Mucosa of descending colon (tissue), 3 donors: ENCODE measurements at regions not wholly inside any gene's neighbourhood (a gene's known extent, or its start where the extent isn't known, plus 50 kb on each side); places are given as distances from the start of the nearest gene placed in this dataset.

ENCODE experiments used
- ATAC-seq: fragments of 200-7000 bp; cut with Tn5 transposase; one replicate; pipeline ENCODE4 v1.9.1; 2020; ENCODE audit warnings: mild to moderate bottlenecking, moderate library complexity
- DNase-seq, 3 donors: peaks; one replicate each; pipeline ENCODE4 v3.0.0-alpha.2; 2020
- H3K36me3 ChIP-seq: fragments of 200-600 bp; one replicate; pipeline ENCODE4 v1.8.0; 2021; ENCODE audit warnings: low read depth, mild to moderate bottlenecking
- H3K4me1 ChIP-seq: fragments of 200-600 bp; one replicate; pipeline ENCODE4 v1.8.0; 2021; ENCODE audit warnings: low read depth, mild to moderate bottlenecking
- H3K4me3 ChIP-seq: fragments of 200-600 bp; one replicate; pipeline ENCODE4 v1.8.0; 2021; ENCODE audit warnings: mild to moderate bottlenecking
- H3K9me3 ChIP-seq: fragments of 200-600 bp; one replicate; pipeline ENCODE4 v1.8.0; 2021; ENCODE audit warnings: mild to moderate bottlenecking
- CTCF ChIP-seq: fragments of 200-600 bp; IDR thresholded peaks from one replicate; pipeline ENCODE4 v1.8.0; 2022; ENCODE audit warnings: antibody characterized with exemption, mild to moderate bottlenecking
- intact Hi-C, 2 donors: fragments of 100-400 bp; cut with DNase I in 1 of 2; cut with micrococcal nuclease in 1 of 2; formaldehyde crosslinking; loops; one replicate each; pipeline versions ENCODE4 v1.11.0 to v1.11.1; 2022; cut with DNase I, micrococcal nuclease
- donor health status: DM: no; HTN: no; CAD: no; lungs with moderate emphysema.
- donor health status: DM: no; HTN: no; CAD: no.
- donor health status: DM: no; HTN: yes; CAD: no.

DNA sequence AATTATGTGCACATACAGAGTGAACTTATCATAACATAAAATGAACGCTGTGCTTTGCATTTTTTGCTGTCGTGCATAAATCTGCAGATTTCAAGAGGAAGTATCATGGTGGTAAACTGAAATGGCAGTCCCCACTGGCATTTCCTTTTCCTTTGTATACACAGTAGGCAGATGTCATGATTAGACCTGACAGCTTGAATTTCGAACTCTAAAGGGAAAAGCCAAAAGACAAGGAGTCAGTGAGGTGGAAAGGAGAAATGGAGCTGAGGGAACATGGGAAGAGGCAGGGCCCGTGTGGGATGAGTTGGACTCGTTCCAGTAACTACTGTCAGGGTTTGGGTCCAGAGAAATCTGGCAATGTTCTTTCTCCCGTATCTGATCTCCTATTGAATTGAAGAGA, 454.1 kb upstream of the SGCG start:
- H3K4me1 ChIP-seq = no peaks in the 10 kb centered on the region
- ATAC-seq (no peak), DNase-seq (no peak)
- no peak for TF ChIP-seq CTCF
- intact Hi-C loops = no loop called here
- no peaks in the 10 kb centered on the region for H3K36me3 ChIP-seq
- H3K9me3 ChIP-seq = no peaks in the 10 kb centered on the region
- H3K4me3 ChIP-seq = no peak overlapping the region

DNA sequence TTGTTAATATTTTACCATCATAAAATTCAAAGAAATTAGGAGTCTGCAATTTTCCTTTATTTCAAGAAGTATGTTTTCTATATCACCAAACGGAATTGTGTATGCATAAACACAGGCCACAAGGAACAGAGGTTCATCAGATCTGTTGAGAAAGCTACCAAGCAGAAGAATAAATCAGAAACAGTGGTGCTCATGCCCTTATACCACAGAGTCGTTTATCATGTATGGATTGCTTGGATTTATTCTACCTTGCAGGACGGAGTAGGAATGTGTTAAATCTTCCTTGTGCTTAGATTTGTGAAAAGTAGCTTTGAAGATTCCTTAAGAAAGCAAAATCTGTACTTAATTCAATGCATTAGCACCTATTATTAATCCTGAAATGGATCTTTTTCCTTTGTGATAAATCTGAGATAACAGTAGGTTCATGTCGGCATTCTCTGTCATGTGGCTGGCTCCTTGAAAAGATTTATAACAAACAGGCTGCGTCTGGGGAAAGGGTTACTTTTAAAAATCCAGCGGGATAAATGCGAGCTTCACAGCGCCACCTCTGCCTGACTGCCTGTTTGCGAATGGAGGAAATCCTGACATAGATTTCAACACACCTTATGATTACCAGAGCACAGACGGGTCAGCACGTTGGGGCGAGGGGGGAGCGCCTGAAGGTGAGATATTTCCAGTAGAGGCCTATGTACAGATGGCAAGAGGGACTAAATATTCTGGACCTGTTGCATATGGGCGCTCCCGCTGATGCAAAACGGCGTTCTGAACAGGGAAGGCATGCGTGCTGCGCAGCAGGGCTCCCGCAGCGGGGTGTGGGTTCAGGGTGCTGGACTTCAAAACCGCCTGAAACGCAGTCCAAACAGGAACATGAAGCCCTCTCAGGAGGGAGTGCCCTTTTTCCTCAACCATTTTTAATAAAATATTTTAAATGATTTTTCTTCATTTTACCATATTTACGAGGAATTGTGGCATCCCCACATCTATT, 445.5 kb upstream of the SGCG start:
- Histone ChIP-seq H3K4me1 (no peaks in the 10 kb centered on the region), H3K9me3 (no peaks in the 10 kb centered on the region), H3K36me3 (no peaks in the 10 kb centered on the region), H3K4me3 (no peak overlapping the region)
- intact Hi-C loops = no loop called here
- ATAC-seq (no peak), DNase-seq (no peak)
- no peak for TF ChIP-seq CTCF

GRCh38 chr13:22736084-22736767, 444.6 kb upstream of the SGCG start:
- ATAC-seq (no peak), DNase-seq (no peak)
- Histone ChIP-seq H3K9me3 (no peaks in the 10 kb centered on the region), H3K4me3 (no peak overlapping the region), H3K36me3 (no peaks in the 10 kb centered on the region), H3K4me1 (no peaks in the 10 kb centered on the region)
- no peak for TF ChIP-seq CTCF
- intact Hi-C loops = no loop called here

DNA sequence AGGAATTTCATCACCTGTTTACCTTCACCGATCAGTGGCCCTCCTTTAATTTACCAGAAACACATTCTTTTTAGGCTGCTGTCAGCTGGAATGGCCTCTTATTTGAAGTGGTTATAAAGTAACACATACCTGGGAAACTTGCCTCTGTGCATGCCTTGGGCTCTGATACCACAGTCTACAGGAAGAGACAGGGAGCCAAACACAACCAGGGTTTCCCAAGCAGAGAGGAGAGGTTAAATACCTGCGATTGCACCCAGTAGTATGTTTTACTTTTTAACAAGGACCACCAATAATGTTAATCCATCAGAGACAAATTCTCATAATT, 444.0 kb upstream of the SGCG start:
- Histone ChIP-seq H3K9me3 (no peaks in the 10 kb centered on the region), H3K36me3 (no peaks in the 10 kb centered on the region), H3K4me1 (no peaks in the 10 kb centered on the region), H3K4me3 (no peak overlapping the region)
- TF ChIP-seq CTCF = no peak
- intact Hi-C loops = no loop called here
- no peak for ATAC-seq
- no peak for DNase-seq

GRCh38 chr13:22738357-22738756, 442.4 kb upstream of the SGCG start:
- no peak for TF ChIP-seq CTCF
- Histone ChIP-seq H3K9me3 (no peaks in the 10 kb centered on the region), H3K4me3 (no peak overlapping the region), H3K4me1 (no peaks in the 10 kb centered on the region), H3K36me3 (no peaks in the 10 kb centered on the region)
- intact Hi-C loops = no loop called here
- ATAC-seq (no peak), DNase-seq (no peak)
